GM18505 (cell line): ENCODE measurements at regions not wholly inside any gene's neighbourhood (a gene's known extent, or its start where the extent isn't known, plus 50 kb on each side); places are given as distances from the start of the nearest gene placed in this dataset.

ENCODE experiments used
- ATAC-seq: cut with Tn5 transposase; IDR thresholded peaks from one replicate; pipeline ENCODE4 v1.9.1; 2021; ENCODE audit not compliant: unreplicated experiment
- POLR2A ChIP-seq: IDR thresholded peaks from 4 replicates; pipeline ENCODE4 v1.6.1; 2011; ENCODE audit warnings: borderline replicate concordance; ENCODE audit not compliant: insufficient read depth, insufficient read length; ENCODE audit errors: extremely low read depth

DNA sequence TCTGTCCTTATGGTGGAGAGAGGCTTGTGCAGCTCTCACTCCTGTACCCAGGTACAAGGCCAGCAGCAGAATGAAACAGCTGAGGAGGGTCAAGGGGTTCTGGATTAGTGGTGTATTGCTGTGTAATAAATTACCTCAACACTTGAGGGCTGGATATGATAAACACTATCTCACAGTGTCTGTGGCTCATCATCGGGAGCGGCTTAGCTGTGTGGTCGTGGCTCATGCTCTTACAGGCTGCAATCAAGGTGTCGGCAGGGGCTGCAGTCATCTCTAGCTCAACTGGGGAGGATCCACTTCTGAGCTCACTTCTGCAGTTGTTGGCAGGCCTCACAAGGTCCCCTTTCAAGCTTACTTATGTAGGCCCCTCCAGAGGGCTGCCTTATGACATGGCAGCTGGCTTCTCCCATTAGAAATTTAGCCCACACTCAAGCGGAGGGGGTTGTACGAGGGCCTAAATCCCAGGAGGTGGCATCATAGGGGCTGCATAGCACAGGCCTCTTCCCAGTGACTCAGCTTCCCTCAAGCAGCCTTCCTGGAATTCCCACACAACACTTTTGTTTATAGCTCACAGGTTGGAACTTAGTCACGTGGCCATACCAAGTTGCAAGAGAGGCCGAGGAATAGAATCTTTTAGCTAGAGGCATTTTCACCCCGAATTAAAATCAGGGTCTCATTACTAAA, 148.2 kb upstream of the RPS6KA3 start:
- TF ChIP-seq POLR2A = no peak
- no peak for ATAC-seq

DNA sequence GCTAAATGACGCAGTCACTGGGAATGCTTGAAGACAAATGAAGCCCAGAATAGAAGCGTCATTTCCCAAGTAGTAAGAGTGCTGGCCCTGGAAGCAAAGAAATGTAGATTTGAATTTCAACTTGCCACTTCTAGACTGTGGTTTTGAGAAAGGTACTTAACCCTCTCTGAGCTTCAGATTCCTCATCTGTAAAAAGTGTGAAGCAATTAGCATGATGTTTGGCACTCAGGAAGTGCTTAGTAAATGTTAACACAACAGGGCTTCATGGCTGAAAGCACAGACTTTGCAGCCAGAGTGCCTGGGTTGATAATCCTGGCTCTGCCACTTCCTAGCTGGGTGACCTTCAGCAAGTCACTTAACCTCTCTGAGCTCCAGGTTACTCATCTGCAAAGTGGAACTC, 147.4 kb upstream of the RPS6KA3 start:
- TF ChIP-seq POLR2A = no peak

DNA sequence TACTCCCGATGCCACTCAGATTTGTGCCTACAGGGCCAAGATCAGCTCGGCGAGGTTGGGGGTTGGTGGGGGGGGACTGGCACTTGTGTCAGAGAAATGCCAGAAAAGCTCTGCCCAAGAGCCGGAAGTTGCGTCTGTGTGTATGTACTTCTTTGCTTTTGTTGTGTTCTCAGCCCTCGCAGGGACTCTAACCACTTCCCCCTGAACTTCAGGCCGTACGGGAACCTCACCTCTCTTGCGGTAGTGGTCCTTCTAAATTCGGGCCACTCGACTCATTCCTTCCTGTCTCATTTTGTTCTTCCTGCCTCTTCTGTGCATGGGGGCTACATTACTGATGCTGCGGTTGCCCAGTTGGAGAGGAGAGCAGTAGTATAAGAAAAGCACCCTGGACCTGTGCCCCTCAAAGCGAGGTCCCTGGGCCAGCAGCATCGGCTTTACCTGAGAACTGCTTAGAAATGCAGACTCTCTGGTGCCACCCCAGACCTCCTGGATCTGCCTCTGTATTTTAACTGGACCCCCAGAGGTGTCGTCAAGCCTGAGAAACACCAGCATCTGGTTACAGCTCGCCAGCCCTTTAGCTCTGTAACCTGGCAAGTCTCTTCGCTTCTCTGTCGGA, 146.3 kb upstream of the RPS6KA3 start:
- ATAC-seq = peak; percentile 64
- TF ChIP-seq POLR2A = no peak

More for the DNA sequence above, 147.4 kb upstream of the RPS6KA3 start:
- no peak for ATAC-seq

DNA sequence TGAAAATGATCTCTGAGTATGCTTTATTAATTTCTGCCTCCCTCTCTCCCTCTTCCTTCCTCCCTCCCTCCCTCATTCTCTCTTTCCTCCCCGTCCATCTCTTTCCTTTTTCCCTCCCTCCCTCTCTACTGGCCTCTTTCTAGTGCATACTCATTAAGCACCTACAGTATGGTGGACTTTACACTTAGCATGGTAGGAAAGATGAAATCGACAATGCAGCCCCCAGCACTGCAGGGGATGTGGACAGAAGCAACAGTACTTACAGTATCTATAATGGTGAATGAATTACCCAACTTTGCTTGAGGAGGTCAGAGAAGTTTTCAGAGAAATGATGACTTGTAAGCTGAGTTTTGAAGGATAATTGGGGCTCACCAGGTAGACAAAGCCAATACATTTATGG, 143.8 kb upstream of the RPS6KA3 start:
- ATAC-seq = no peak
- TF ChIP-seq POLR2A = no peak

DNA sequence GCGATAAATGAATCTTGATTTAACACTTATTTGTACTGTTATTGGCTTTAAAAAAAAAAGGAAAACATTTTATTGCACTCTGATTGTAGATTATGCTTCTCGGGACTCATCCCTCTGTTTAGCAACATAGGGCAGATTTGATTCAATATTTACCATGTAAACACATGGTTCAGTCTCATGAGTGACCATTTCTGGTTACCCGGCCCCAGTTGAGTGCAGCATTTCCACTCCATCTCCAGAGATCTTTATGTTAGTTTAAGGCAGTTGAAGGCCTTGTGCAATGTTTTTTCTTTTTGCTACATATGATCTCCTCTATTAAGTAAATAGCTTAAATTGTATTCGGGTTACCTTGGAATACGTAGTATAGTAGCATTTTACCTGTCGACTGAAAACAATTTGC, 143.3 kb upstream of the RPS6KA3 start:
- TF ChIP-seq POLR2A = no peak
- no peak for ATAC-seq

DNA sequence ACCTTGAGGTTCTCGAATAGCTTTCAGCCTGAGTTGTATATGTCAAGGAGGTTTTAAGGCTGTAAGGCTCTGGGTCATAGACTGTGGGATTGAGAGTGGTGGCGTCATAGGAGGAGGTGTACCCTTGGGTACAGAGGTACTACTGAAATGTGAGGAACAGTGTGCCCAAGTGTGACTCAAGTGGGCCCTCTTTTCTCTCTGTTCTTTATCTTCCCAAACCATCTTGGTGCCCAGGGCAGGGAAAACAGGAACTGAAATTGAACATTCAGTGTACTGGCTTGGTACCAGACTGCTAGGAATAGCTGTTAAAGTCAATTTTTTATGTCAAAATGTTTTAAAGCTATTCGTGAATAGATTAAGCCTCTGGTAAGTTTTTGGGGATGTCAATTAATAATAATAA, 136.2 kb upstream of the RPS6KA3 start:
- TF ChIP-seq POLR2A = no peak
- ATAC-seq = no peak

DNA sequence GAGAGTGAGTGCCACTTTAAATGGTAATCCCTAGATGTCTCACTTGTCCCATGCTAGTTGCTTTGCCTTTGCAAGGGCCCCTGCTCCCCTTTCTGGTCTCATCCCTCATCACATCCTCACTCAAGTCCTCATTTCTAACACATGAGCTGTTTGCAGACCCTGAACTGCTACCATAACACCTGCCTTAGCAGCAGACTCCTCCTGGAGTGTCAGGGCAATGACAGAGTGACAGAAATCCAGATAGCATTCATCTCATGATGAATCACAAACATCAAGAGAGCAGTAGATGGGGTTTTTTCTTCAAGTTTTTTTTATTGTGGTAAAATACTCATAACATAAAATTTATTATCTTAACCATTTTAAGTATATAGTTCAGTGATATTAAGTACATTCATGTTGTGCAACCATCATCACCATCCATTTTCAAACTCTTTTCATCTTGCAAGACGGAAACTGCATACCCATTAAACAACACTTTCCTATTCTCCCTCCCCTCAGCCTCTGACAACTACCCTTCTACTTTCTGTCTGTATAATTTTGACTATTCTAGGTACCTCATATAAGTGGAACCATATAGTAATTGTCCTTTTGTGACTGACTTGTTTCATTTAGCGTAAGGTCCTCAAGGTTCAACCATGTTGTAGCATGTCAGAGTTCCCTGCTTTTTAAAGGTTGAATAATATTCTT, 133.2 kb upstream of the RPS6KA3 start:
- no peak for TF ChIP-seq POLR2A
- ATAC-seq = no peak

DNA sequence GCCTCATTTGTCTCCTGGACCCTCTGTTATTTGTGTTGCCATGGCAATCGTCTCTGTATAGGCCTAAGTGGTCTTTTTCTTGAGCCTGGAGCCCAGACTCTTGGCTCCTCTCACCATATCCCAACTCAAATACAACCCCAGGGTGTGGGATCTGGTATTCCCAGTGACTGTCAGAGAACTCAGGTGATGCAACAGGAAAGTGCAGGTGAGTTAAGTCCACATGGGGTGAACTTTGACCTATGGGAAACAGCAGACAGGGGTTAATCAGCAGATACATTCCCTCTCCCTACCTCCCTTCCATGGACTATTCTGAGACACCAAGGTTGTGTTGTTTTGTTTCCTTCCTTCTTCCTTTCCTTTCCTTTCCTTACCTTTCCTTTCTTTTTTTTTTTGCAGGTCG, 130.9 kb upstream of the RPS6KA3 start:
- ATAC-seq = no peak
- no peak for TF ChIP-seq POLR2A

DNA sequence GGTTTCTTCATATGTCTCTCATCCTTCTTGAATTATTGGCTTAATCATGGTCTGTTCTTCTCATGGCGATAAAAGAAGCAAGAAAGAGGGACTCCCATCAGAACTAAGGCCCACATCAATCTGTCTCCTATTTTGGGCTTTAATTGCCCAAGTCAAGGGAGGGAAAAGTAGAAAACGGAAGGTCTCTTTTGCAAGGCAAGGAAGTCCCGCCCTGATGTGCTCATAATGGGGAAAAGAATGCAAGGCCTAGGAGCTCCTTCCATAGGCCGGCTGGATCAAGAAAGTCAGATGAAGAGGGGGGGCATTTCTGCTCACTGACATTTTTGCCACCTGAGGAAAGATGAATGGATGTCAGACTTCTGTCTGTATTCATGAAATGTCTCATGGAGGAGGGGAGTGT, 127.7 kb upstream of the RPS6KA3 start:
- TF ChIP-seq POLR2A = no peak
- no peak for ATAC-seq

DNA sequence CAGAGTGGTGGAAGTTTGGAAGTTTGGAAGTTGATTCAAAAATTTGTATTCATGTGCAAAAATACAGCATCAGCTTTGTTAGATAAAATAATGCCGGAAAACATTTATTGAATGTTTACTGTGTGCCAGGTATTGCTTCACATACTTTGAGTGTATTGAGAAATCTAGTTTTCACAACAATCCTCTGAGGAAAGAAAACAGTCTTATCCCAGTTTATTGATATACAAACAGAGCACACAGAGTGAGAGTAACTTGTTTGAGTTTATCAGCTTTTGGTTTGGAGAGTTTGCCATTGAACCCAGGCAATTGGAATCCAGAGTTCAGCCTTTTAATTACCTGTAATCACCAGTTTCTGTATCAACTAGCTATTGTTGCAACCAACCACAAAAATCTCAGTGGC, 127.2 kb upstream of the RPS6KA3 start:
- no peak for TF ChIP-seq POLR2A
- ATAC-seq = no peak

DNA sequence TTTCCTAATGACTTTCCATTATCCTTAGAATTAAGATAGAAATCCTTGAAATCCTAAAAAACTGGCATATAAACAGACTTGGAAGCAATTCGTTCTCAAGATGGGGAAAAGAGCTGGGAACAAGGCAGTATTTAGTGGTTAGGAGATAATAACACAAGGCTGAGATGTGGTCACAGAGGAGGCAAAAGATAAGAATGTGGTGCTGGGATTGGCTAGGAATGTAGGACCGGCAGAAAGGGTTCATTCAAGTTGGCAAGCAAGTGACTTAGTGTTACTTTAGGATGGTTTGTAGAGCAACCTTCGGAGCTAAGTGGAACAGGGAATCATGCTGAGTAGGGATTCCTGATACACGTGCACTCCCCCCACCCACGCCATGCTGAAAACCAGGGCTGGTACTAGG, 121.9 kb upstream of the RPS6KA3 start:
- no peak for ATAC-seq
- TF ChIP-seq POLR2A = no peak

DNA sequence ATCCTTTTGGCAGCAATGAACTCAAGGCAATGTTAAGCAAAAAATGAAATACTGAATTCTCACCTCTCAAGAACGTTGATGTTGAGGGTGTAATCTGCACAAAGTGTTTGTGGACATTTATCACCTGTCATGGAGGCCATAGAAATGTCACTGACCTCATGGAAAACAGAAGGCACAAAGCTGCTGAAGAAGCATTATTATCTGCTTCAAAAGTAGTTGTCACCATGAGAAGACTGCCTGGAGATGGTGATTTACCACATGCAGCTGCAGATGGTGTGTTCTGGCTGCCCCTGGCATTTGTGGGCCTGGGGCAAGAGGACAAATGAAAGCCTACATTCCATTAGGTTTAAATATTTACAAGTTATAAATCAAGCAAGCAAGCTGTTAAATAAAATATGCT, 116.8 kb upstream of the RPS6KA3 start:
- TF ChIP-seq POLR2A = no peak
- no peak for ATAC-seq

DNA sequence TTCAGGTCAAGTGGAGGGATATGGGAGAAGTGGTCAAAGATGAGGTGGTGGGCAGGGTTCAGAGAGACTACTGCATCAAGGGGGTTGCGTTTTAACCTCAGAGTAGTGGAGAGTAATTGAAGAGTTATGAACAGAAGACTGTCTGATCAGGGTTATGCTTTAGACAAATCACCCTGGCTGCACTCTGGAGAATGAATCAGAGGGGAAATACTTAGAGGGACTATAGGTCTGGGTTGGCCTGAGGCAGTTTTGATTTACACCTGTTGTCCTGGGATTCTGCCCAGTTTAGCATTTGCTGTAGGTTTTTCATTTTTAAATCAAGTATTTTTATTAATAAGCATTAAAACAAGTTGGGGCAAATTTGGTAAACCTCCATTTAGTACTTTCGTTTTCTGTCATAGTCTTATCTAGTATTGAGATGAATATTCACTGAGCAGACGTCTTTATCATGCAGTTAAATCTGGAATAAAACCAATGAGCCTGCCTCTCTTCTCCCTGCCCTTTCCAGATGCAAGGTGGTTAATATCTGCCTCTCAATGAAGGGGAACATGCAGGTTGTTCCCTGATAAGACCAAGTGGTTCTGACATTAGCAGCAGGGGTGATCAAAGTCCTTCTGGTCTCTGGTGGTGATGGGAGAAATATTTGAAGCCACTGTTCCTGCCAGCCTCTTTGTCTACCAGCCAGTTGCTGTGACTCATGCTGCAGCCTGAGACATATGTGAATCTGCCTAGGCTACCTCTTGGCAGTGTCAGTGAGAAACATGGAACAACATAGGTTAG, 116.0 kb upstream of the RPS6KA3 start:
- peak; percentile 56 for ATAC-seq
- TF ChIP-seq POLR2A = no peak
